ENCODE measurements at regions not wholly inside any gene's neighbourhood (a gene's known extent, or its start where the extent isn't known, plus 50 kb on each side); places are given as distances from the start of the nearest gene placed in this dataset.
"Not testable (repeated sequence)": the region's sequence is repeated elsewhere in the genome, so short reads cannot be mapped to it uniquely, and the experiment has no call there.

DNA sequence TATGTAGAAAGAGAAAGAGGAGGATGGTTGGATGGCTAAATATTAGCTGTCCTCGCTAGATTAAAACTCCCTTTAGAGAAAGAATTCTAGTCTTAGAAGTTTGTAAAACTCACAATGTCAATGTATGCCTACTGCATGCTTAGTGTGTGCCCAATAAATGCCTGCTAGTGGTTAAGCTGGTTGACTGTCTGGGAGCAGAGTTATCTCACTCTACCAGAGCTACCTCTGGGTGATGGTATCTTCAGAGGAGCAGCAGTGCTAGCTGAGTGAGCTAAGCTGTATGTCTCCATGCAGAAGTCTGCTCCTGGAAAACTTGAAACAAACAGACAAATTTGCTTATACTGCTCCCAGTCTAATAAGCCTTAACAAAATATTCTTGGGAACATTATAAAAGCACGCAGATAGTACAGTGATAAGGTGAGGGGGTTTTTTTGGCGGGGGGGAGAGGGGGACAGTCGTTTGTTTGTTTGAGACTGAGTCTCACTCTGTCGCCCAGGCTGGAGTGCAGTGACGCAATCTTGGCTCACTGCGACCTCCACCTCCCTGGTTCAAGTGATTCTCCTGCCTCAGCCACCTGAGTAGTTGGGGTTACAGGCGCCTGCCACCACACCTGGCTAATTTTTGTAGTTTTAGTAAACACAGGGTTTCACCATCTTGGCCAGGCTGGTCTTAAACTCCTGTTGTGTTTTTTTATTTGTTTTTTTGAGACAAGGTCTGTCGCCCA, 202.8 kb upstream of the TSC22D1 start:
- DNase-seq: no peak

GRCh38 chr13:44775290-44775689, 199.2 kb upstream of the TSC22D1 start:
- DNase-seq: not testable (repeated sequence)

GRCh38 chr13:44770951-44771350, 194.8 kb upstream of the TSC22D1 start:
- DNase-seq: no peak

- DNase-seq: no peak
Observed at GRCh38 chr13:44769686-44770085, 193.6 kb upstream of the TSC22D1 start.

- DNase-seq: no peak
Observed at GRCh38 chr13:44768775-44769581, 192.8 kb upstream of the TSC22D1 start.

- no peak for DNase-seq
Observed at GRCh38 chr13:44768239-44768638, 192.1 kb upstream of the TSC22D1 start.

DNA sequence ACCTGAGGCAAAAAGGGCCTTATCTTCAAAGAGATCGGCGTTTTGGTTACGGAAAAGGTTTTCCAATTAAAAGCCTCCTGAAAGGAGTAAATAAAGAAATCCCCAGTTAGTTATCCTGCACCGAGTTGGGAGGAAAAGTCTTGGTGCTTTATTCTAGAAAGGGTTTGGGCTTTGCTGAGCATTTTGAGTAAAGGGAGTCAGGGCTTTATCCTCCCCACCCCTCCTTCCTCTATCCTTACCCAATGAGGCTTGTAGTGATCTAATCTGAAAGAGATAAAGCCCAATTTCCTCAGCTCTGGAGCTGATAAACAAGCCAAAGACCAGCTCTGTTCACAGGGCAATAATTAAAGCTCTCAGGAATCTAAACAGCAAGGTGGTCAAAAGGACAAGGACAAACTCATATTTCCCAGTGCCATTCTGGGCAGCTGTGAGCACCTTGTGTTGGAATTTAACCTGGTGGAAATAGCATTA, 188.9 kb upstream of the TSC22D1 start:
- DNase-seq: no peak

GRCh38 chr13:44764302-44764692, 188.2 kb upstream of the TSC22D1 start:
- DNase-seq: no peak

DNA sequence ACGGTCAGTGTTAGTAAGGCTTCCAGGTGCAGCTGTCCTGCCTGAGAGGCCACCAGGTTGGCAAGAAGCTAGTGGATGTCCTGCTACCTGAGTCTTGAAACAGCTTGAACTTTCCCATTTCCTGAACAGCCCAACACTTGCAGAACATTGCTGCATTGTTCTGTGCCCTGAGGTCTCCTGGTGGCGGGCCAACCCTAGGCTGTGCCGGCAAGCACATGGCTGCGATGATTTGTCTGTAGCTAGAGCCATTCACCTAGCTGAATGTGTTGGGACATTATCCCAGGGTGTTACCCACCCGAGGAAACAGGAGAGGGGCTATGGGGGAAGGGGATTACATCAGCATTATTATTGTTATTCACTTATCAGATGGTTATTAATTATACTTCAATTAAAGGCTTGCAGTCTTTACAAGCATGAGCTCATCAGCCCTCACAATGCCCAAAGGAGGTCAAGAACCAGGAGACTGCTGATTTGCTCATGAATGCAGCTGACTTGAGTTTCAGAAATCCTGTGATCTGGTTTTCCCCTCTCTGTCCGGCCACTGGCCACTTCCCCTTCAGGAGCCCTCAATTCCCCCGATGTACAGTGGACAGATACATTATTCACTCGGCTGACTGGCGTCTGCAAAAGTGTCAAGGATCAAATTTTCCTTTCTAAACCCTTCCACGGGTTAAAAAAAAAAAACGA, 187.6 kb upstream of the TSC22D1 start:
- no peak for DNase-seq

GRCh38 chr13:44762911-44763310, 186.8 kb upstream of the TSC22D1 start:
- DNase-seq: no peak

DNA sequence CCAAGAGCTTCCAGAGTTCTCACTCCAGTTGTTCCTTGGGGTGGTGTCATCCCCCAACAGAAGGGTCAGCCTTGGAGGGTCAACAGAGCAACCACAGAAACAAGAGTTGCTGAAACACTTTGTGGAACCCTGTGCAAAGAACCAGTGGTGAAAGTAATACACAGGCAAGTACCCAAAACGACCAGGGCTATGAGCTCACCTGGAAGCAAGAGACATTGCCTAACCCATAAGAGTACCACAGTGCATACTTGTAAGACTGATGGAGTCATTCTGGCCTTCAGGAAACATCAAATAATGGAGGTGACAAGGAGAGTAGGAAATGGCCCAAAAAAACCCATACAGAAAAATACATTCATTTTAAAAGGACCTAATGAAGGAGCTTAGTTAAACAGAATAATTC, 184.3 kb upstream of the TSC22D1 start:
- no peak for DNase-seq

GRCh38 chr13:44759384-44760360, 183.5 kb upstream of the TSC22D1 start:
- peak; percentile 53 for DNase-seq

DNA sequence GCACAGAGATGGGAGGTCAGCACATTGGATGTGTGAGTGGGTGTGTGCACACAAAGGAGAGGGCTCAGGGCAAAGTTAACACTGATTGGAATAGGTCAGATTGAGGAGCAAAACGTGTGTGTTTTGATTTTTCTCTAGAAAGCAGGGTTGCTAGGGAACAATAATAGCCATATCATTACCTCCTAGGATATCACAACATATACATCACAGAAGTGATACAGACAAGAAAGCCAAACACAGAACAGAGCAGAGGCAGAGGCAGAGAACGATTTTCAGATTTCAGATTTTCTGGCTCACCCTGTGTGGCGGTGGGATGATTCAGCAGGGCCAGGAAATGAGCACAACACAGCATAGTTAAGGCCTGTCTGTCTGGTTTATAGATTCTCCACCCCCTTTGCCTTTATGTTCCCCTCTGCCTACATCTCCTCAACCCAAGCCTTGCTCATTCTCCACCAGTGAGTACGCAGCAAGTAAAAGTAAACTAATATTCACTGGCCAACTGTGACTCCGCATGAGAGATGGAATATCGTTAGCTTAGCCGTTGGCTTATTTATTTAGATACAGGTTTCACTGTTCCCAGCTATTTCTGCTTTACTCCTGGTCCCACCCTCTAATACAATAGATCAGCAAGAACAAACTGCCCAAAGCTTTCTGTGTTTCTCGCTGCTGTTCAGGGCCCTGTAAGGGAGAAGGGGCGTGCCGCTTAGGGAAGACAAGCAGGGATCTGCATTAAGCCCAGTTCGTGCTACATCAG, 182.7 kb upstream of the TSC22D1 start:
- DNase-seq: peak; percentile 36

DNA sequence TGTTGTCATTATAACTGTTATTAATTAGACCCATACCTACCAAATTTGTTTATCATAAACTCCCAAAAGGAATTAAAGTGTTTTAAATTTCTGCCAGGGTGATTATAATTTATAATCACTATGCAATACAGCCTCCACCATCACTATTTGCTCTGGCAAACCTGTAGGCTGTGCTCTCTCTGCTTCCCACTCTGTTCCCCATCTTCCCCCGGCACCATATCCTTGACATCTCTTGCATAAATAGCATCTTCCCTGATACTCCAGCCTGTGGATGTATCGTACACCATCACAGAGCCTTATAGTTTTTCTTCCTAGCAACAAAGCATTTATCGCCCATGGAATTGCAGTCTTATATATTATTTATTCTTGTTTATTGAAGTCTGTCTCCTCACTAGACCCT, 181.5 kb upstream of the TSC22D1 start:
- DNase-seq: no peak

DNA sequence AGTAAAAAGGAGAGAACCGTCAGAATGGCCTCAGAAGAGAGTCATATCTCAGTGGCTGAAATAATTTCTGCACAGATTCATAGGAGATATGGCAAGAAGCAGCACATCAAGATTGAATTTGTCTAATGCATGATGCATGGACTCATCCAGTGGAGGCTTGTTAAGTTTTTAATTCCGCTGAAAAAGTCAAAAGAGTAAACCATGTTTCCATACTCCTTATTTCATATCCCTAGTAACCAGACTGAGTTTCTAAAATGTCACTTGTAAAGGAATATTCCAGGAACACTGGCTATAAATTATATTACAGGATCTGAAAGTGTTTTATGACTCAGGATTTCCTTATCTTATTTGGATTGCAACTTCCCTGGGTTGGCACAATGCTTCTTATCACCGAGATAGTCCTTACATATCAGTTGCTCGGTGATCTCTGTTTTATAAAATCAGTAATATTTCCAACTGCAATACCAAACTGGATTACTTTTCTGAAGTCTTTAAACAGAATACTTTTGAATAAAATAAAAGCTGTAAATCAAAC, 180.2 kb upstream of the TSC22D1 start:
- no peak for DNase-seq

DNA sequence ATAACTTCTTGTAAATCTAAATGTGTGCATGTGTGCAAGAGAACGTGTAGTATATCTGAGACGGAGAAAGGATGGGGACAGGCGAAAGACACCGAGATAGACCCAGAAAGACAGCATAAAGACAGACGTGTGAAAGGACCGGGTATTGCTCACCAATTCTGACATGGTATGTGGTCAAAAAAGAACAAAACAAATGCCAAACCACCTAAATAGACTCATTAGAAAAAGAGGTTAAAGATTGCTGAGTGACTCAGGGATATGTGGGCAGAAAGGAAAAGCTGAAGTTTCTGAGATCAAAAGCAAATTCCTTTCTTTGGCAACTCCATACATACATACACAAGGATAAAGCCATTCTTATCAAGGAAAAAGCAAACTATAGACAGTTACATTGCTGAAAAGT, 179.7 kb upstream of the TSC22D1 start:
- no peak for DNase-seq

GRCh38 chr13:44752164-44752563, 176.0 kb upstream of the TSC22D1 start:
- DNase-seq: no peak

DNA sequence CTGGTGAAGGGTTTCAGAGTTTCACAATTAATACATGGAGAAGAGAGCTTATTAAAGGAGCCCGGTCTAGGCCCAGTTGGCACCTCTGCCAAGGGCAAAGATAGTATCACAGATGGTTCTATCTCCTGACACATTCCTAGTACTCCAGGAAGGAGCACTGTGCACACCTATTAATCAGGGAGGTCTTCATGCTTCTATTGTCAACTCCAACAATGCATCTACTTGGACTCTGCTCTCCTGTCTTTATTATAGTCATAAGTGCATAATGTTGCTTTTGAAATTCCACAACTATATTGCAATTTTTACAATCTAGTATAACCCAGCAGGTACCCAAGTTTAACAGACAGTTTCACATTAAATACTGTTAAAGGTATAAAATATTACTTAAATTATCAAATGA, 174.5 kb upstream of the TSC22D1 start:
- DNase-seq: no peak

DNA sequence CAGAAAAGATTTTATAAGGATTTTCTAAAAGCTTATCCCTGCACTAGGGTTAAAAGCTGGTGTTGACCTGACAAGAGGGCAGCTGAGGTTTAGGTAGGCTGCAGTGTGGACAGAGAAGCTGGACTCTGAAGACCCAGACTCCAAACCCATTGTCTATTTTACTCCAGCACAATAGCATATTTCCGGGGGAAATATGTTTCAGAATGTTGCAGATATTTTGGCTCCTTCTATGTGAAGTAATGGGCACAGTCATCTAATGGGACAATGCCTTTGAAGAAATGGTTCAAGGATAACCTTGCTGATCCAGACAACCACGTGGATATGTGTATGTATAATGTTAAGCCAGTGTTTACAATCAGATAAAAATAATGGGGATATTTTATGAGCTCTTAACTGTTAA, 173.8 kb upstream of the TSC22D1 start:
- no peak for DNase-seq

GRCh38 chr13:44748439-44748838, 172.3 kb upstream of the TSC22D1 start:
- no peak for DNase-seq

DNA sequence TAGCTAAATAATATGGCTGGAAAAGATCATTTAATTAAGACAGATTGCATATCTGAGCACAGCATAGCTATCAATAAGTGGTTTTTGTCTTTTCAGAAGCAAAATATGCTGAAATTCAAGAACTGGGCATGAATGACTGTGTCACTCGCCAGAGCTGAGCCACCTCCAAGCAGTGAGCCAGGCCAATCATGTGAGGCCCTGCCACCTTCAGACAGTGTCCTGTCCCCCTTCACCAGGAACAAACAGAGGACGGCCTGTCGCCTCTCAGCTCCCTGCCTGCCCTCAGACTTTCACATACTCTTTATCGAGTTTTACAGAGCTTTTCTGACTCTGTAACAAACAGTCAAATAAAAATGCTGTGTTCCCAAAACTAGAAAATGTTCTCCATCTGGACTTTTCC, 171.0 kb upstream of the TSC22D1 start:
- no peak for DNase-seq

Measured in NCI-H526 treated with DMSO at 0.1 percent for 48 hours (cell line).